Panc1 (cell line): ENCODE measurements at regions not wholly inside any gene's neighbourhood (a gene's known extent, or its start where the extent isn't known, plus 50 kb on each side); places are given as distances from the start of the nearest gene placed in this dataset.

Experiments
- ATAC-seq: fragments of 200-7000 bp; cut with Tn5 transposase; 2 replicates; pipeline ENCODE4 v1.9.1; 2020; ENCODE audit warnings: mild to moderate bottlenecking, moderate library complexity
- BruUV-seq: library from RNA; stranded (reverse); fragments of 400-500 nt; replicated peaks from 2 replicates; lab custom pipeline; 2021; lab: Mats Ljungman, UMichigan
- CTCF ChIA-PET: fragments of 300-600 bp; sonication (Branson Sonifier 250); formaldehyde crosslinking; loops from one replicate; lab custom pipeline; 2022; ENCODE audit warnings: antibody characterized with exemption; lab: Charles Lee
- POLR2A ChIA-PET: fragments of 300-600 bp; sonication (Branson Sonifier 250); formaldehyde crosslinking; loops from one replicate; lab custom pipeline; 2022; ENCODE audit warnings: antibody characterized with exemption; lab: Charles Lee
- DNase-seq: peaks from one replicate; pipeline ENCODE4 v3.0.0-alpha.2; 2010; ENCODE audit warnings: low read depth, low spot score
- H3K27ac ChIP-seq: 2 replicates; pipeline ENCODE4 v1.5.1; 2011; ENCODE audit warnings: mild to moderate bottlenecking, low read length, inconsistent platforms
- H3K27me3 ChIP-seq: fragments of 200-500 bp; sonication (Bioruptor generic); 2 replicates; pipeline ENCODE4 v1.6.0; 2014; ENCODE audit warnings: low read length, inconsistent platforms; ENCODE audit not compliant: control insufficient read depth, insufficient read depth
- H3K36me3 ChIP-seq: fragments of 200-500 bp; sonication (Bioruptor generic); 2 replicates; pipeline ENCODE4 v1.5.1; 2014; ENCODE audit warnings: inconsistent platforms, mild to moderate bottlenecking, low read length, moderate library complexity; ENCODE audit not compliant: control insufficient read depth, insufficient read depth
- H3K4me1 ChIP-seq: 2 replicates; pipeline ENCODE4 v1.5.1; 2011; ENCODE audit warnings: inconsistent platforms, mild to moderate bottlenecking, low read length, moderate library complexity; ENCODE audit not compliant: control insufficient read depth, insufficient read depth
- H3K4me3 ChIP-seq, 2 experiments: 2 replicates each; pipeline ENCODE4 v1.5.1; 2011 to 2012; ENCODE audit warnings: low read depth in 2 of 2, low read length in 2 of 2, mild to moderate bottlenecking in 2 of 2, inconsistent platforms in 1 of 2, moderate library complexity in 1 of 2
- H3K9me3 ChIP-seq: fragments of 200-500 bp; sonication (Bioruptor generic); 2 replicates; pipeline ENCODE4 v1.5.1; 2014; ENCODE audit warnings: low read depth, mild to moderate bottlenecking, inconsistent platforms, low read length, moderate library complexity; ENCODE audit not compliant: control insufficient read depth, insufficient read depth
- CTCF ChIP-seq: fragments of 450-650 bp; IDR thresholded peaks from 2 replicates; pipeline ENCODE4 v1.5.1; 2017; ENCODE audit warnings: mild to moderate bottlenecking
- POLR2AphosphoS5 ChIP-seq: IDR thresholded peaks from 2 replicates; pipeline ENCODE4 v1.6.1; 2012; ENCODE audit warnings: mild to moderate bottlenecking, low read depth, low read length, moderate library complexity
- REST ChIP-seq, 2 experiments: IDR thresholded peaks; 2 replicates each; pipeline ENCODE4 v1.6.1; 2011 to 2012; ENCODE audit warnings: low read depth in 2 of 2, control low read depth in 1 of 2, low read length in 1 of 2, mild to moderate bottlenecking in 1 of 2, moderate library complexity in 1 of 2; ENCODE audit not compliant: insufficient read depth in 1 of 2
- SIN3A ChIP-seq: IDR thresholded peaks from 2 replicates; pipeline ENCODE4 v1.6.1; 2012; ENCODE audit warnings: low read depth, mild to moderate bottlenecking, low read length, moderate library complexity, borderline replicate concordance; ENCODE audit not compliant: insufficient read depth
- TCF7L2 ChIP-seq: IDR thresholded peaks from 2 replicates; pipeline ENCODE4 v1.6.1; 2011; ENCODE audit warnings: mild to moderate bottlenecking, low read depth, low read length, inconsistent platforms
- in situ Hi-C: cut with HindIII; loops from 2 replicates; pipeline ENCODE4 v1.10.0; 2016; ENCODE audit warnings: low sequenced_read_pairs, low pct_unique_long_range_greater_than_20kb
- intact Hi-C: fragments of 100-400 bp; cut with micrococcal nuclease; formaldehyde crosslinking; loops from one replicate; pipeline ENCODE4 v1.10.0; 2022; ENCODE audit not compliant: unreplicated experiment

GRCh38 chr14:71721791-71722190 is 210.4 kb upstream of the RGS6 start:
- intact Hi-C loops (no loop called here), in situ Hi-C loops (no loop called here)
- no TSS peak for BruUV-seq
- Histone ChIP-seq H3K4me1 (no peaks in the 10 kb centered on the region), H3K27me3 (no peaks in the 10 kb centered on the region), H3K36me3 (no peaks in the 10 kb centered on the region), H3K9me3 (no peaks in the 10 kb centered on the region), H3K27ac (no peak overlapping the region), H3K4me3 (no peak overlapping the region)
- TF ChIP-seq CTCF: no peak
- TF ChIP-seq POLR2AphosphoS5: no peak
- POLR2A ChIA-PET: no interaction called here
- CTCF ChIA-PET: interaction anchor here (0.7 kb wide), 1 partner anchor 11 kb away, joined by 3 read pairs; no protein-coding TSS in a partner anchor
- DNase-seq (no peak), ATAC-seq (no peak)

- no peaks in the 10 kb centered on the region for H3K9me3 ChIP-seq
- H3K27ac ChIP-seq: no peak overlapping the region
- DNase-seq (no peak), ATAC-seq (no peak)
- intact Hi-C loops: no loop called here
- H3K27me3 ChIP-seq: no peaks in the 10 kb centered on the region
- ChIA-PET CTCF (no interaction called here), POLR2A (no interaction called here)
- in situ Hi-C loops: no loop called here
- no peak overlapping the region for H3K4me3 ChIP-seq
- no peaks in the 10 kb centered on the region for H3K36me3 ChIP-seq
- no peaks in the 10 kb centered on the region for H3K4me1 ChIP-seq
- TF ChIP-seq CTCF (no peak), POLR2AphosphoS5 (no peak), REST (IDR thresholded peaks at IDR 0.05; ENCODE audit: insufficient read depth in 1 of 2, low read depth in 2 of 2, low read length in 1 of 2) (no peak), SIN3A (no peak), TCF7L2 (no peak)
- BruUV-seq: no TSS peak
These were observed 209.3 kb upstream of the RGS6 start for GRCh38 chr14:71722885-71723284.
